ENCODE measurements at regions not wholly inside any gene's neighbourhood (a gene's known extent, or its start where the extent isn't known, plus 50 kb on each side); places are given as distances from the start of the nearest gene placed in this dataset.

DNA sequence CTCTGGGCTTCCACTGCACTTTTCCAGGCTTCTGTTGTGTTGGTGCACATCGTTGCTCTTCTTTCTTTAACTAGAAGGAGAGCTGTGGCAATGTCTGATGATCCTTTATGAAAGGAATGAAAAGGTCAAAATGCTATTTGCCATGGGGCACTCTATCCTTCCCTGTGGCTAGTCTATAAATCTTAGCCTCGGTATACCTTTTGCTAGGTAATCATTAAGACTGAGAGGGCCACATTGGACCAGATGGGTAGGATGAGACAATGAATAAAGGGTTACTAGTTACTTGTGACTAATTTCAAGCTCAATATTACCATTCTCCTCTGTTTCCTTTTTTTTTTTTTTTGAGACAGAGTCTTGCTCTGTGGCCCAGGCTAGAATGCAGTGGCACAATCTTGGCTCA, 89.4 kb upstream of the C1orf87 start:
- Histone ChIP-seq H4K5ac (ENCODE audit: insufficient read length, low read depth, low read length) (no peak overlapping the region), H2AFZ (ENCODE audit: low read length) (no peak overlapping the region), H3K14ac (ENCODE audit: insufficient read depth, low read length) (no peak overlapping the region), H3K4me2 (ENCODE audit: insufficient read depth, insufficient read length, low read length) (no peak overlapping the region), H3K9ac (ENCODE audit: extremely low read depth, insufficient read length, low read length) (no peak overlapping the region), H3K27ac (ENCODE audit: insufficient read length, low read depth, low read length) (no peak overlapping the region), H3K18ac (ENCODE audit: insufficient read length, low read depth, low read length) (no peak overlapping the region), H3K9me3 (ENCODE audit: control insufficient read depth, low read depth, low read length) (no peaks in the 10 kb centered on the region), H2BK15ac (ENCODE audit: low read depth, low read length) (no peak overlapping the region), H3K4me1 (ENCODE audit: insufficient read depth, low read length) (no peaks in the 10 kb centered on the region; the same call in 1 of the 2 replicates), H4K8ac (replicated peaks; ENCODE audit: insufficient read length, low read depth, low read length) (no peak overlapping the region), H2BK5ac (ENCODE audit: insufficient read length, low read length) (no peak overlapping the region), H2BK12ac (ENCODE audit: insufficient read length, low read depth, low read length) (no peak overlapping the region), H3K27me3 (ENCODE audit: insufficient read depth, low read length) (no peaks in the 10 kb centered on the region), H2BK20ac (ENCODE audit: low read depth, low read length, poor library complexity, severe bottlenecking) (no peak overlapping the region), H3K4ac (ENCODE audit: low read depth, low read length) (no peak overlapping the region), H3T11ph (ENCODE audit: low read length) (no peak overlapping the region), H2AK5ac (ENCODE audit: insufficient read length, low read length) (no peak overlapping the region), H3K23ac (ENCODE audit: insufficient read length, low read depth, low read length) (no peak overlapping the region), H3K79me1 (ENCODE audit: insufficient read depth, low read depth, low read length, poor library complexity, severe bottlenecking) (no peaks in the 10 kb centered on the region), H3K79me2 (ENCODE audit: insufficient read depth, low read length) (no peaks in the 10 kb centered on the region), H3K23me2 (ENCODE audit: insufficient read length, low read depth, low read length, poor library complexity, severe bottlenecking) (no peaks in the 10 kb centered on the region), H4K91ac (ENCODE audit: insufficient read length, low read depth, low read length) (no peak overlapping the region), H4K20me1 (ENCODE audit: control insufficient read depth, insufficient read depth, insufficient read length) (no peaks in the 10 kb centered on the region), H3K56ac (ENCODE audit: insufficient read length, low read depth, low read length) (no peak overlapping the region), H2BK120ac (ENCODE audit: low read depth, low read length, poor library complexity, severe bottlenecking) (no peak overlapping the region)
- Mint-ChIP-seq H3K27me3 (ENCODE audit: low read depth) (no peaks in the 10 kb centered on the region), H3K9me3 (no peaks in the 10 kb centered on the region; a peak in 1 of 5 replicates), H3K36me3 (ENCODE audit: insufficient read depth in 1 of 3, low read depth in 3 of 3) (no peaks in the 10 kb centered on the region), H3K27ac (no peak overlapping the region; a peak in 1 of 7 replicates), H3K4me3 (no peak overlapping the region), H3K4me1 (peaks cover 12 to 14% of the 10 kb centered on the region in 2 experiments)
- no CpG with 5 or more reads among the region's 2 CpGs for WGBS (ENCODE audit: extremely low coverage, insufficient read length, low lambda C conversion rate)
- DNase-seq: no peak
- TF ChIP-seq, protein P1, sequence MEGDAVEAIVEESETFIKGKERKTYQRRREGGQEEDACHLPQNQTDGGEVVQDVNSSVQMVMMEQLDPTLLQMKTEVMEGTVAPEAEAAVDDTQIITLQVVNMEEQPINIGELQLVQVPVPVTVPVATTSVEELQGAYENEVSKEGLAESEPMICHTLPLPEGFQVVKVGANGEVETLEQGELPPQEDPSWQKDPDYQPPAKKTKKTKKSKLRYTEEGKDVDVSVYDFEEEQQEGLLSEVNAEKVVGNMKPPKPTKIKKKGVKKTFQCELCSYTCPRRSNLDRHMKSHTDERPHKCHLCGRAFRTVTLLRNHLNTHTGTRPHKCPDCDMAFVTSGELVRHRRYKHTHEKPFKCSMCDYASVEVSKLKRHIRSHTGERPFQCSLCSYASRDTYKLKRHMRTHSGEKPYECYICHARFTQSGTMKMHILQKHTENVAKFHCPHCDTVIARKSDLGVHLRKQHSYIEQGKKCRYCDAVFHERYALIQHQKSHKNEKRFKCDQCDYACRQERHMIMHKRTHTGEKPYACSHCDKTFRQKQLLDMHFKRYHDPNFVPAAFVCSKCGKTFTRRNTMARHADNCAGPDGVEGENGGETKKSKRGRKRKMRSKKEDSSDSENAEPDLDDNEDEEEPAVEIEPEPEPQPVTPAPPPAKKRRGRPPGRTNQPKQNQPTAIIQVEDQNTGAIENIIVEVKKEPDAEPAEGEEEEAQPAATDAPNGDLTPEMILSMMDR (conservative IDR thresholded peaks at IDR 0.05): no peak
